Inflammatory macrophage treated with lipopolysaccharide for 1 hour (primary cell): ENCODE measurements at regions not wholly inside any gene's neighbourhood (a gene's known extent, or its start where the extent isn't known, plus 50 kb on each side); places are given as distances from the start of the nearest gene placed in this dataset.
"Not testable (repeated sequence)": the region's sequence is repeated elsewhere in the genome, so short reads cannot be mapped to it uniquely, and the experiment has no call there.

Source experiments
- DNase-seq, 2 donors: peaks; one replicate each; pipeline ENCODE4 v3.0.0-alpha.2; 2020 to 2022

- DNase-seq: no peak
These were observed 253.6 kb downstream of the THBS2 start for GRCh38 chr6:169000022-169000421.

GRCh38 chr6:168999392-168999791 lies 254.3 kb downstream of the THBS2 start:
- DNase-seq: no peak

- DNase-seq: no peak
These were observed 257.4 kb downstream of the THBS2 start for GRCh38 chr6:168996356-168996625.

- no peak for DNase-seq
These were observed 257.9 kb downstream of the THBS2 start for GRCh38 chr6:168995526-168996355.

- no peak for DNase-seq
These were observed 258.7 kb downstream of the THBS2 start for GRCh38 chr6:168994956-168995355.

GRCh38 chr6:168992446-168993144 lies 261.1 kb downstream of the THBS2 start:
- DNase-seq: no peak

- not testable (repeated sequence) for DNase-seq
These were observed 262.0 kb downstream of the THBS2 start for GRCh38 chr6:168991695-168992094.

- DNase-seq: no peak
These were observed 263.5 kb downstream of the THBS2 start for GRCh38 chr6:168990019-168990751.

- DNase-seq: no peak
These were observed 264.2 kb downstream of the THBS2 start for GRCh38 chr6:168989421-168989820.

GRCh38 chr6:168988801-168989200 lies 264.8 kb downstream of the THBS2 start:
- DNase-seq: no peak

- no peak for DNase-seq
These were observed 265.4 kb downstream of the THBS2 start for GRCh38 chr6:168988280-168988679.

- no peak for DNase-seq
These were observed 267.9 kb downstream of the THBS2 start for GRCh38 chr6:168985705-168986104.

- no peak for DNase-seq
These were observed 269.7 kb downstream of the THBS2 start for GRCh38 chr6:168983925-168984324.

GRCh38 chr6:168981187-168981586 lies 272.5 kb downstream of the THBS2 start:
- no peak for DNase-seq

- no peak for DNase-seq
These were observed 274.4 kb downstream of the THBS2 start for GRCh38 chr6:168979254-168979653.

GRCh38 chr6:168972128-168972527 lies 281.5 kb downstream of the THBS2 start:
- no peak for DNase-seq

- no peak for DNase-seq
These were observed 282.1 kb downstream of the THBS2 start for GRCh38 chr6:168971549-168971948.

GRCh38 chr6:168968801-168969200 lies 284.8 kb downstream of the THBS2 start:
- no peak for DNase-seq

GRCh38 chr6:168968228-168968627 lies 285.4 kb downstream of the THBS2 start:
- DNase-seq: no peak

GRCh38 chr6:168967281-168967925 lies 286.2 kb downstream of the THBS2 start:
- no peak for DNase-seq

GRCh38 chr6:168964138-168964835 lies 289.4 kb downstream of the THBS2 start:
- no peak for DNase-seq

GRCh38 chr6:168962886-168963285 lies 290.8 kb downstream of the THBS2 start:
- no peak for DNase-seq

GRCh38 chr6:168961264-168961656 lies 292.4 kb downstream of the THBS2 start:
- DNase-seq: no peak
